Panc1 (cell line): ENCODE measurements at regions not wholly inside any gene's neighbourhood (a gene's known extent, or its start where the extent isn't known, plus 50 kb on each side); places are given as distances from the start of the nearest gene placed in this dataset.

Experiments used
- ATAC-seq: fragments of 200-7000 bp; cut with Tn5 transposase; 2 replicates; pipeline ENCODE4 v1.9.1; 2020; ENCODE audit warnings: mild to moderate bottlenecking, moderate library complexity
- BruUV-seq: library from RNA; stranded (reverse); fragments of 400-500 nt; replicated peaks from 2 replicates; lab custom pipeline; 2021; lab: Mats Ljungman, UMichigan
- CTCF ChIA-PET: fragments of 300-600 bp; sonication (Branson Sonifier 250); formaldehyde crosslinking; loops from one replicate; lab custom pipeline; 2022; ENCODE audit warnings: antibody characterized with exemption; lab: Charles Lee
- POLR2A ChIA-PET: fragments of 300-600 bp; sonication (Branson Sonifier 250); formaldehyde crosslinking; loops from one replicate; lab custom pipeline; 2022; ENCODE audit warnings: antibody characterized with exemption; lab: Charles Lee
- DNase-seq: peaks from one replicate; pipeline ENCODE4 v3.0.0-alpha.2; 2010; ENCODE audit warnings: low read depth, low spot score
- H3K27ac ChIP-seq: 2 replicates; pipeline ENCODE4 v1.5.1; 2011; ENCODE audit warnings: mild to moderate bottlenecking, low read length, inconsistent platforms
- H3K27me3 ChIP-seq: fragments of 200-500 bp; sonication (Bioruptor generic); 2 replicates; pipeline ENCODE4 v1.6.0; 2014; ENCODE audit warnings: low read length, inconsistent platforms; ENCODE audit not compliant: control insufficient read depth, insufficient read depth
- H3K36me3 ChIP-seq: fragments of 200-500 bp; sonication (Bioruptor generic); 2 replicates; pipeline ENCODE4 v1.5.1; 2014; ENCODE audit warnings: inconsistent platforms, mild to moderate bottlenecking, low read length, moderate library complexity; ENCODE audit not compliant: control insufficient read depth, insufficient read depth
- H3K4me1 ChIP-seq: 2 replicates; pipeline ENCODE4 v1.5.1; 2011; ENCODE audit warnings: inconsistent platforms, mild to moderate bottlenecking, low read length, moderate library complexity; ENCODE audit not compliant: control insufficient read depth, insufficient read depth
- H3K4me3 ChIP-seq, 2 experiments: 2 replicates each; pipeline ENCODE4 v1.5.1; 2011 to 2012; ENCODE audit warnings: low read depth in 2 of 2, low read length in 2 of 2, mild to moderate bottlenecking in 2 of 2, inconsistent platforms in 1 of 2, moderate library complexity in 1 of 2
- H3K9me3 ChIP-seq: fragments of 200-500 bp; sonication (Bioruptor generic); 2 replicates; pipeline ENCODE4 v1.5.1; 2014; ENCODE audit warnings: low read depth, mild to moderate bottlenecking, inconsistent platforms, low read length, moderate library complexity; ENCODE audit not compliant: control insufficient read depth, insufficient read depth
- POLR2AphosphoS5 ChIP-seq: IDR thresholded peaks from 2 replicates; pipeline ENCODE4 v1.6.1; 2012; ENCODE audit warnings: mild to moderate bottlenecking, low read depth, low read length, moderate library complexity
- SIN3A ChIP-seq: IDR thresholded peaks from 2 replicates; pipeline ENCODE4 v1.6.1; 2012; ENCODE audit warnings: low read depth, mild to moderate bottlenecking, low read length, moderate library complexity, borderline replicate concordance; ENCODE audit not compliant: insufficient read depth
- TCF7L2 ChIP-seq: IDR thresholded peaks from 2 replicates; pipeline ENCODE4 v1.6.1; 2011; ENCODE audit warnings: mild to moderate bottlenecking, low read depth, low read length, inconsistent platforms
- in situ Hi-C: cut with HindIII; loops from 2 replicates; pipeline ENCODE4 v1.10.0; 2016; ENCODE audit warnings: low sequenced_read_pairs, low pct_unique_long_range_greater_than_20kb
- intact Hi-C: fragments of 100-400 bp; cut with micrococcal nuclease; formaldehyde crosslinking; loops from one replicate; pipeline ENCODE4 v1.10.0; 2022; ENCODE audit not compliant: unreplicated experiment
- TF ChIP-seq, protein P1 (sequence below): fragments of 450-650 bp; IDR thresholded peaks from 2 replicates; pipeline ENCODE4 v1.5.1; 2017; ENCODE audit warnings: mild to moderate bottlenecking
- TF ChIP-seq, protein P2 (sequence below), 2 experiments: IDR thresholded peaks; 2 replicates each; pipeline ENCODE4 v1.6.1; 2011 to 2012; ENCODE audit warnings: low read depth in 2 of 2, control low read depth in 1 of 2, low read length in 1 of 2, mild to moderate bottlenecking in 1 of 2, moderate library complexity in 1 of 2; ENCODE audit not compliant: insufficient read depth in 1 of 2

DNA sequence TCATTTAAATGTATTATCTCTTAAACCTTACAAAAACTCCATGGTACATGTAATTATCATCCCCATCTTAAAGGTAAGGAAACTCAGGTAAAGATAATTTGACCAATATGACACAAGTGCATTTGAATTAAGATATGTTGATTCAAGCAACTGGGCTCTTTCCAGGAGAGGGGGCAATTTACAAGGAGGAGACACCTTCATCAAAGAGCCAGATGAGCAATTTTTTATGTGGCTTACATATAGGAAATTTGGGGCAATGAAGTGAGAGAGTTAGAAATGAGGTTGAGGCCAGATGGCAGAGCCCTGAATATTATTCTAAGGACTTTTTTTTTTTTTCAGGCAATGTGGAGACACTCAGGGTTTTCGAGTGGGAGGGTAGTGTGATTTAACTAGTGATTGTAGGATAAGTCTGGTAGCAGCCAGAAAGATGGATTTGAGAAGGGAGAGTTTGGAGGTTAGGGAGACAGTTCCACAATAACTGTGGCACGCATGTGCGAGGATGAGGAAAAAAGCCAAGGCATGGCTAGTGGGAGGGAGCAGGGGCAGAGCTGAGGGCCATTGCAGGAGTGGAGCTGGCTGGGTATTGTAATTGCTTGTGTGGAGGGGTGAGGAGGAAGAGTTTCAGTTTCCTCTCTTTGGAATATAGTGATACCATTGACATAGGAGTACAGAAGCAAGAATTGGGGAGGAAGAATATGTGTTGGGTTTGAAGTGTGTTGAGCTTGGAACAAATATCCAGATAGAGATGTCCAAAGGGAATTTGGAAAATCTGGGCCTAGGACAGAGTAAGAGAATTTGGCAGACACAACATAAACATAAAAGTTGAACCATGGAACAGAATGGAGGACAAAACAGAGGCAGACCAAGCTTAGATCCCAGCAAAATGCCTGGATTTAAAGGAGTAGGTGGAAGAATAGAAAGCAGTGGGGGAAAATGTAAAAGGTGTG is 72.0 kb downstream of the ACTBL2 start:
- Histone ChIP-seq H3K4me3 (no peak overlapping the region), H3K36me3 (no peaks in the 10 kb centered on the region), H3K27ac (no peak overlapping the region), H3K9me3 (no peaks in the 10 kb centered on the region), H3K27me3 (no peaks in the 10 kb centered on the region), H3K4me1 (peaks cover 3% of the 10 kb centered on the region)
- in situ Hi-C loops = no loop called here
- intact Hi-C loops = no loop called here
- no peak for ATAC-seq
- ChIA-PET POLR2A (interaction anchor here (0.6 kb wide), 2 partner anchors 24 to 94 kb away, joined by 3 read pairs; no protein-coding TSS in a partner anchor), CTCF (no interaction called here)
- DNase-seq = no peak
- BruUV-seq = no TSS peak
- TF ChIP-seq, protein P1, sequence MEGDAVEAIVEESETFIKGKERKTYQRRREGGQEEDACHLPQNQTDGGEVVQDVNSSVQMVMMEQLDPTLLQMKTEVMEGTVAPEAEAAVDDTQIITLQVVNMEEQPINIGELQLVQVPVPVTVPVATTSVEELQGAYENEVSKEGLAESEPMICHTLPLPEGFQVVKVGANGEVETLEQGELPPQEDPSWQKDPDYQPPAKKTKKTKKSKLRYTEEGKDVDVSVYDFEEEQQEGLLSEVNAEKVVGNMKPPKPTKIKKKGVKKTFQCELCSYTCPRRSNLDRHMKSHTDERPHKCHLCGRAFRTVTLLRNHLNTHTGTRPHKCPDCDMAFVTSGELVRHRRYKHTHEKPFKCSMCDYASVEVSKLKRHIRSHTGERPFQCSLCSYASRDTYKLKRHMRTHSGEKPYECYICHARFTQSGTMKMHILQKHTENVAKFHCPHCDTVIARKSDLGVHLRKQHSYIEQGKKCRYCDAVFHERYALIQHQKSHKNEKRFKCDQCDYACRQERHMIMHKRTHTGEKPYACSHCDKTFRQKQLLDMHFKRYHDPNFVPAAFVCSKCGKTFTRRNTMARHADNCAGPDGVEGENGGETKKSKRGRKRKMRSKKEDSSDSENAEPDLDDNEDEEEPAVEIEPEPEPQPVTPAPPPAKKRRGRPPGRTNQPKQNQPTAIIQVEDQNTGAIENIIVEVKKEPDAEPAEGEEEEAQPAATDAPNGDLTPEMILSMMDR = no peak
- TF ChIP-seq SIN3A = no peak
- TF ChIP-seq TCF7L2 = no peak
- TF ChIP-seq POLR2AphosphoS5 = no peak
- TF ChIP-seq, protein P2, sequence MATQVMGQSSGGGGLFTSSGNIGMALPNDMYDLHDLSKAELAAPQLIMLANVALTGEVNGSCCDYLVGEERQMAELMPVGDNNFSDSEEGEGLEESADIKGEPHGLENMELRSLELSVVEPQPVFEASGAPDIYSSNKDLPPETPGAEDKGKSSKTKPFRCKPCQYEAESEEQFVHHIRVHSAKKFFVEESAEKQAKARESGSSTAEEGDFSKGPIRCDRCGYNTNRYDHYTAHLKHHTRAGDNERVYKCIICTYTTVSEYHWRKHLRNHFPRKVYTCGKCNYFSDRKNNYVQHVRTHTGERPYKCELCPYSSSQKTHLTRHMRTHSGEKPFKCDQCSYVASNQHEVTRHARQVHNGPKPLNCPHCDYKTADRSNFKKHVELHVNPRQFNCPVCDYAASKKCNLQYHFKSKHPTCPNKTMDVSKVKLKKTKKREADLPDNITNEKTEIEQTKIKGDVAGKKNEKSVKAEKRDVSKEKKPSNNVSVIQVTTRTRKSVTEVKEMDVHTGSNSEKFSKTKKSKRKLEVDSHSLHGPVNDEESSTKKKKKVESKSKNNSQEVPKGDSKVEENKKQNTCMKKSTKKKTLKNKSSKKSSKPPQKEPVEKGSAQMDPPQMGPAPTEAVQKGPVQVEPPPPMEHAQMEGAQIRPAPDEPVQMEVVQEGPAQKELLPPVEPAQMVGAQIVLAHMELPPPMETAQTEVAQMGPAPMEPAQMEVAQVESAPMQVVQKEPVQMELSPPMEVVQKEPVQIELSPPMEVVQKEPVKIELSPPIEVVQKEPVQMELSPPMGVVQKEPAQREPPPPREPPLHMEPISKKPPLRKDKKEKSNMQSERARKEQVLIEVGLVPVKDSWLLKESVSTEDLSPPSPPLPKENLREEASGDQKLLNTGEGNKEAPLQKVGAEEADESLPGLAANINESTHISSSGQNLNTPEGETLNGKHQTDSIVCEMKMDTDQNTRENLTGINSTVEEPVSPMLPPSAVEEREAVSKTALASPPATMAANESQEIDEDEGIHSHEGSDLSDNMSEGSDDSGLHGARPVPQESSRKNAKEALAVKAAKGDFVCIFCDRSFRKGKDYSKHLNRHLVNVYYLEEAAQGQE (IDR thresholded peaks at IDR 0.05; ENCODE audit: insufficient read depth in 1 of 2, low read depth in 2 of 2, low read length in 1 of 2) = no peak

DNA sequence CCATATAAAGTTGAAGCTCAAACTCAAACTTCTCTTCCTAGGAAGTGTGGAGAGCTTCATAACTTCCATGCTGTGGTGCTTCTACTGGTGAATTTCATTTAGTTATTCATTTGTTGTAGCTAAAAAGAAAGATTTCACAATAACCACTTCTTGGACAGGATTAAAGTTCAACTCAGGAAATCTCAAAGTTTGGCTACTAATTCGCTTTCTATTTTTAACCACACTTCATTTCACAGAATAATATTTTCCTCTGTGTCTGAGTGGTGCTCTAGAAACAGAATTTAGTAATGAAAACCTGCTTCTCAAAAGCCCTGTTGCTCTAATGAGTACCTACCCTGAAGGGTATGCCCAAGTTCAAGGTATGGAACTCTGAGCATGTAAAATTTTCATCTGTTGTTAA is 73.9 kb downstream of the ACTBL2 start:
- no peak for DNase-seq
- BruUV-seq = no TSS peak
- no peak for TF ChIP-seq SIN3A
- no peak for TF ChIP-seq POLR2AphosphoS5
- intact Hi-C loops (no loop called here), in situ Hi-C loops (no loop called here)
- CTCF ChIA-PET = no interaction called here
- Histone ChIP-seq H3K27me3 (no peaks in the 10 kb centered on the region), H3K4me1 (peaks cover 3% of the 10 kb centered on the region), H3K36me3 (no peaks in the 10 kb centered on the region), H3K4me3 (no peak overlapping the region), H3K9me3 (no peaks in the 10 kb centered on the region), H3K27ac (no peak overlapping the region)
- POLR2A ChIA-PET = no interaction called here
- no peak for ATAC-seq

DNA sequence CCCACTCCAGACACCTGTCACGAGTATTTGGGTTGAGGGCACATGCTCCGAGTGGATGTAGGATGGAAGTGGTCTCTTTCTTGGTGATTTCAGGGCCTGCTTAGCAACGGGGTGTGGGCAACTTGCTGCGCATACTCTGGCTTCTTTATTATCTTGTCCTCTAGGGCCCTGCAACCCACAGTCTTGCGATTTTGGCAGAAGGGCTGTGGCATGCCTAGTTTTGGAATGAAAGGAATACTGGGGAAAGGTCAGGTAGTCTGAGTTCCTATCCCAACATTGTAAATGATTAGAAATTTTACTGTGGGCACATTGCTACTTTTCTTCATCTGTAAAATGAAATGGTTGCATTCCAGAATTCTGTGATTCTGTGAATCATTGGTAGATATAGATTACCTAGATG is 74.3 kb downstream of the ACTBL2 start:
- Histone ChIP-seq H3K9me3 (no peaks in the 10 kb centered on the region), H3K36me3 (no peaks in the 10 kb centered on the region), H3K4me1 (peaks cover 3% of the 10 kb centered on the region), H3K4me3 (no peak overlapping the region), H3K27ac (no peak overlapping the region), H3K27me3 (no peaks in the 10 kb centered on the region)
- DNase-seq (no peak), ATAC-seq (no peak)
- intact Hi-C loops = no loop called here
- POLR2A ChIA-PET = no interaction called here
- no TSS peak for BruUV-seq
- TF ChIP-seq SIN3A (no peak), POLR2AphosphoS5 (no peak), TCF7L2 (no peak)
- TF ChIP-seq, protein P1 = no peak
- in situ Hi-C loops = no loop called here
- CTCF ChIA-PET = no interaction called here
